Astrocyte of the cerebellum (primary cell): ENCODE measurements at regions not wholly inside any gene's neighbourhood (a gene's known extent, or its start where the extent isn't known, plus 50 kb on each side); places are given as distances from the start of the nearest gene placed in this dataset.

Experiments
- DNase-seq: peaks from one replicate; pipeline ENCODE4 v3.0.0-alpha.2; 2011; ENCODE audit warnings: low read depth
- H3K4me3 ChIP-seq: 2 replicates; pipeline ENCODE4 v1.5.1; 2011; ENCODE audit warnings: mild to moderate bottlenecking, low read depth, low read length, moderate library complexity
- in situ Hi-C: cut with HindIII; loops from 2 replicates; pipeline ENCODE4 v1.10.0; 2017; ENCODE audit warnings: low sequenced_read_pairs
- TF ChIP-seq, protein P1 (sequence below): IDR thresholded peaks from 2 replicates; pipeline ENCODE4 v1.5.1; 2012; ENCODE audit warnings: low read length, low read depth, moderate library complexity, mild to moderate bottlenecking; ENCODE audit errors: missing control alignments

- in situ Hi-C loops: no loop called here
- H3K4me3 ChIP-seq: no peak overlapping the region
- TF ChIP-seq, protein P1, sequence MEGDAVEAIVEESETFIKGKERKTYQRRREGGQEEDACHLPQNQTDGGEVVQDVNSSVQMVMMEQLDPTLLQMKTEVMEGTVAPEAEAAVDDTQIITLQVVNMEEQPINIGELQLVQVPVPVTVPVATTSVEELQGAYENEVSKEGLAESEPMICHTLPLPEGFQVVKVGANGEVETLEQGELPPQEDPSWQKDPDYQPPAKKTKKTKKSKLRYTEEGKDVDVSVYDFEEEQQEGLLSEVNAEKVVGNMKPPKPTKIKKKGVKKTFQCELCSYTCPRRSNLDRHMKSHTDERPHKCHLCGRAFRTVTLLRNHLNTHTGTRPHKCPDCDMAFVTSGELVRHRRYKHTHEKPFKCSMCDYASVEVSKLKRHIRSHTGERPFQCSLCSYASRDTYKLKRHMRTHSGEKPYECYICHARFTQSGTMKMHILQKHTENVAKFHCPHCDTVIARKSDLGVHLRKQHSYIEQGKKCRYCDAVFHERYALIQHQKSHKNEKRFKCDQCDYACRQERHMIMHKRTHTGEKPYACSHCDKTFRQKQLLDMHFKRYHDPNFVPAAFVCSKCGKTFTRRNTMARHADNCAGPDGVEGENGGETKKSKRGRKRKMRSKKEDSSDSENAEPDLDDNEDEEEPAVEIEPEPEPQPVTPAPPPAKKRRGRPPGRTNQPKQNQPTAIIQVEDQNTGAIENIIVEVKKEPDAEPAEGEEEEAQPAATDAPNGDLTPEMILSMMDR: no peak
- no peak for DNase-seq
Observed at GRCh38 chr13:80118506-80118905, 222.4 kb downstream of the SPRY2 start.

GRCh38 chr13:80118099-80118498 lies 222.8 kb downstream of the SPRY2 start:
- TF ChIP-seq, protein P1: no peak

GRCh38 chr13:80117515-80117914 lies 223.4 kb downstream of the SPRY2 start:
- in situ Hi-C loops: no loop called here
- no peak for DNase-seq
- no peak overlapping the region for H3K4me3 ChIP-seq
- TF ChIP-seq, protein P1: no peak

More at GRCh38 chr13:80118099-80118498, 222.8 kb downstream of the SPRY2 start:
- H3K4me3 ChIP-seq: no peak overlapping the region
- in situ Hi-C loops: no loop called here
- no peak for DNase-seq

DNA sequence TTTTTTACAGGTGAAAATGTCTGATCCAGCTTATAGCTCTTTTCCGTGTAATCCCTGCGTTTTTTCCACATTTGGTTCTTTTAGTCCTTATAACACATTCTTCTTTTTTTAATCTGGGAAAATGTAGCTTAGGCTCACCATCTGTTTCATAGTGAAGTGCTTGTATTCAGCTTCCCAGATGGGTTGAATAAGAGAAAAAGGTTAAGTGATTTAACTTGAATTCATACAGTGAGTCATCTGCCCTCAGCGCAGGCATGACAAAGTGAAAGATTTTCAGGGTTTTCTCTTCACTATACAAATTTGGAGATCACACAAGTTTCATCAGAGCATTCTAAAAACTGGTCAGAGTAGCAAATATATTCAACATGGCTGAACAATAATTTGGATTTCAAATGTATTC lies 224.8 kb downstream of the SPRY2 start:
- TF ChIP-seq, protein P1: no peak
- no peak overlapping the region for H3K4me3 ChIP-seq
- peak; percentile 64 for DNase-seq
- in situ Hi-C loops: no loop called here

- H3K4me3 ChIP-seq: no peak overlapping the region
- TF ChIP-seq, protein P1: no peak
- DNase-seq: no peak
- in situ Hi-C loops: no loop called here
Observed at GRCh38 chr13:80115616-80116015, 225.3 kb downstream of the SPRY2 start.

GRCh38 chr13:80113714-80114454 lies 227.0 kb downstream of the SPRY2 start:
- in situ Hi-C loops: no loop called here
- no peak for DNase-seq
- TF ChIP-seq, protein P1: no peak
- H3K4me3 ChIP-seq: no peak overlapping the region
